ENCODE measurements at regions not wholly inside any gene's neighbourhood (a gene's known extent, or its start where the extent isn't known, plus 50 kb on each side); places are given as distances from the start of the nearest gene placed in this dataset.

DNA sequence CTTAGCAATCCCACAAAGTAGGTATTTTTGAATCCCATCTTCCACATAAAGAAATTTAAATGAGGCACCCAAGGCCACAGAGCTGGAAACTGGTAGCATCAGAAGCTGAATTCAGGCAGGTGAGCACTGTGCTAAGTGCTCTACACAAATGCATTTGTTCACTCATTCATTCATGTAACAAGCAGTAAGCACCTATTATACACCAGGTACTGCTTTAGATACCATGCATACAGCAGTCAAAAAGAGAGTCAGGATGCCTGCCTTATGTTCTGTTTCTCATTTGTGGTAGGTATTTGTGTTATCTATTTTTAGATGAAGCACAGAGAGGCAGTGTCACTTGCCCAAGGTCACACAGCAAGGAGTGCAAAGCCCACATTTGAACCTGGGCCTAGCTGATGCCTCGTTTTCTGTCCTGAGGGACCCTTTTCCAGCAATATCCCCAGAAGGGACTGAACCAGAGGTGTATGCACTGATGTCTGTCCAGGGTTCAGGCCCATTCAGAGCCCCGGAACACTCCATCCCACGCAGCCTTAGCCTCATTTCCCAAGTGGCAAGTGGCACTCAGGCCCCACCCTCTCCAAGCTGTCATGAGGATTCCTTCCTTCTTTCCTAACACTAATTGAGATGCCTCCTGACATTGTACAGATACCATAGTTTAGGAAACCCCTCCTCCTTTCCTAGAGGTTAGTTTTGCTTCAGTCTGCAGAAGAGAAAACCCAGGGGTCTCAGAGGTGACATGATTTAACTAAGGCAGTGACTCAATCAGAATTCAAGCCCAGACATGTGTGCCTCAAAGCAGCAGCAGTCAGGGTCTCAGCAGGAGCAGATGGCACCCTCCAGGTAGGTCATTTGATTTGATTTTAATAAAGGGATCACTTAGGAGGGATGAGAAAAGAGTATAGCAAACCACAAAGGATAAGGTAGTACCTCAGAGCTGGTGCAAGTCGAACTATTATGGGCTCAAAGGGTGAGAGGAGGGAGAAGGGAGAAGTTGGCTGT lies 61.2 kb upstream of the SIRPA start:
- no peak overlapping the region for H3K4me3 ChIP-seq (ENCODE audit: low read length)
- no peaks in the 10 kb centered on the region for H3K36me3 ChIP-seq (ENCODE audit: control insufficient read depth, insufficient read depth, low read length)
- no peaks in the 10 kb centered on the region; the same call in 1 of the 2 replicates for H3K4me1 ChIP-seq (ENCODE audit: control insufficient read depth, insufficient read depth, low read length)
- no CpG with 5 or more reads among the region's 4 CpGs for WGBS (ENCODE audit: insufficient coverage, insufficient read length)
- no peaks in the 10 kb centered on the region; the same call in 1 of the 2 replicates for H3K27me3 ChIP-seq (ENCODE audit: control insufficient read depth, insufficient read depth, low read length)
- H3K27ac ChIP-seq (ENCODE audit: low read length) = no peak overlapping the region
- no peaks in the 10 kb centered on the region for H3K9me3 ChIP-seq (ENCODE audit: control insufficient read depth, insufficient read depth, low read length)
- DNase-seq (ENCODE audit: low read depth, low spot score) = no peak

DNA sequence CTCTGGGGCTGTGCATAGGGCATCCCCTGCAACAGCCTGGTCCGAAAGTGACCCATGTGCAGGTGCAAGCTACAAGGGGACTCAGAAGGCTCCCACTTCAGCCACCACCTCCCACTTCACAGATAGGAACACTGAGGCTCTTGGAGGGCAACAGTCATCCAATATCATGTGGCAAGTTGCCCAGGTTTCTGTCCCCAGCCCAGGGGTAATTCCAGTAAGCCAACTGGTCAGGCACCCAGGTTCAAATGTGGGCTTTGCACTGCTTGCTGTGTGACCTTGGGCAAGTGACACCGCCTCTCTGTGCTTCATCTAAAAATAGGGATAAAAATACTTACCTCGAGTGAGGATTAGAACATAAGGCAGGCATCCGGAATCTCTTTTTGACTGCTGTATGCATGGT lies 62.0 kb upstream of the SIRPA start:
- Histone ChIP-seq H3K9me3 (ENCODE audit: control insufficient read depth, insufficient read depth, low read length) (no peaks in the 10 kb centered on the region), H3K27ac (ENCODE audit: low read length) (no peak overlapping the region), H3K27me3 (ENCODE audit: control insufficient read depth, insufficient read depth, low read length) (no peaks in the 10 kb centered on the region; the same call in 1 of the 2 replicates), H3K36me3 (ENCODE audit: control insufficient read depth, insufficient read depth, low read length) (no peaks in the 10 kb centered on the region), H3K4me1 (ENCODE audit: control insufficient read depth, insufficient read depth, low read length) (no peaks in the 10 kb centered on the region; the same call in 1 of the 2 replicates), H3K4me3 (ENCODE audit: low read length) (no peak overlapping the region)
- DNase-seq (ENCODE audit: low read depth, low spot score) = no peak
- WGBS (ENCODE audit: insufficient coverage, insufficient read length) = no CpG with 5 or more reads among the region's 4 CpGs

DNA sequence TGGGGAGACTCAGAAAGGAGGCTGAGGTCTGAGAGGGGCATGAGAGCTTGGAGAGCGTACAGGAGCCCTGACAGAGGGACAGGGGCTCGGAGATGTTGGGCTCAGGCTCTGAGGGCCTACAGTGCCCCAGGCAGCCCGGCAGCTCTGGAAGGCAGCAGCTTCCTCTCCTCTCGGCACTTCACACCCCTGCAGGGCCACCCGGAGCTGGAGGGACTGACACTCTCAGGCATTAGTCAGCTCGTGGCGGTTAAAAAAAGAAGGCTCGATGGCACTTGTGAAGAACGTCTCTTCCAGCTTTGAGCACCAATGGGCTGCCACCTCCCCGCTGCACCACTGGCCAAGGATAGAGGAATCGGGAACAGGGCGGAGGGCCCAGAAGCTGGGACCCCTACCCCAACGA lies 62.6 kb upstream of the SIRPA start:
- Histone ChIP-seq H3K27me3 (ENCODE audit: control insufficient read depth, insufficient read depth, low read length) (no peaks in the 10 kb centered on the region; the same call in 1 of the 2 replicates), H3K4me1 (ENCODE audit: control insufficient read depth, insufficient read depth, low read length) (no peaks in the 10 kb centered on the region; the same call in 1 of the 2 replicates), H3K4me3 (ENCODE audit: low read length) (no peak overlapping the region), H3K27ac (ENCODE audit: low read length) (no peak overlapping the region), H3K36me3 (ENCODE audit: control insufficient read depth, insufficient read depth, low read length) (no peaks in the 10 kb centered on the region), H3K9me3 (ENCODE audit: control insufficient read depth, insufficient read depth, low read length) (no peaks in the 10 kb centered on the region)
- no peak for DNase-seq (ENCODE audit: low read depth, low spot score)
- no CpG with 5 or more reads among the region's 13 CpGs for WGBS (ENCODE audit: insufficient coverage, insufficient read length)

DNA sequence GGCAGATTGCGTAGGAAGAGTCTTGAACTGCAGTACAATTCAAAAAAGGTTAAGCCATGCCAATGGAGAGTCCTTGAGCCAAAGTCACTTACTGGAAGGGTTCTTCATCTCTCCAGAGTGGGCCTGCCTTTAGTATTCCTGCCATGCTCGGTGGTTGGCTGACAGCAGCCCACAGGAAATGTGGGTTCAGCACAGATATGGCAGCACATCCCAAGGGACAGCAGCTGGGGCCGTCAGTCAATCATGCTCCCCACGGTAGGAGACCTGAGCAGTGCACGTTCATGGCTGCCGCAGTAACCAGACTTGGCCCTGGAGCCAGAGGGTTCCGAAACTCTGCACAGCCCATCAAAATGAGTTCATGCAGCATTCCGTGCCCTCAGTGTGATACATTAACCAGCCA lies 63.6 kb upstream of the SIRPA start:
- Histone ChIP-seq H3K27ac (ENCODE audit: low read length) (no peak overlapping the region), H3K36me3 (ENCODE audit: control insufficient read depth, insufficient read depth, low read length) (no peaks in the 10 kb centered on the region), H3K4me3 (ENCODE audit: low read length) (no peak overlapping the region), H3K27me3 (ENCODE audit: control insufficient read depth, insufficient read depth, low read length) (no peaks in the 10 kb centered on the region; the same call in 1 of the 2 replicates), H3K4me1 (ENCODE audit: control insufficient read depth, insufficient read depth, low read length) (no peaks in the 10 kb centered on the region; the same call in 1 of the 2 replicates), H3K9me3 (ENCODE audit: control insufficient read depth, insufficient read depth, low read length) (no peaks in the 10 kb centered on the region)
- no peak for DNase-seq (ENCODE audit: low read depth, low spot score)
- WGBS (ENCODE audit: insufficient coverage, insufficient read length) = no CpG with 5 or more reads among the region's 8 CpGs

DNA sequence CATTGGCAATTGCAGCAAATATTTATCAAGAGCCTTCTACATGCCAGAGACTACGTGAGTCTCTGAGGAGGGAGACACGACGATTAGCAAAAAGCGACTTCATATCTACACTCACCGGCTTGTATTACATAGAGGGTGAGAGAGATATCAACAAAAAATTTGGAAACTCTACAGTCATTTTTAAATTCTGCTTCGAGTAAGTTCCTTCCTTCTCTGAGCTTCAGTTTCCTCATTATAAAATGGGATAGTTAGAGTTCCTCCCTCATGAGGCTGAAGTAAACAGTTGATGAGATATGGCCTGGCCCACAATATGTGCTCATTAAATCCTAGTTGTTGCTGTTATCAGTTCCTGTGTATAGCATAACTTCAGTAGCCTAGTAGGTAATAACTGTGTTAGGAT lies 64.1 kb upstream of the SIRPA start:
- Histone ChIP-seq H3K9me3 (ENCODE audit: control insufficient read depth, insufficient read depth, low read length) (no peaks in the 10 kb centered on the region), H3K4me1 (ENCODE audit: control insufficient read depth, insufficient read depth, low read length) (no peaks in the 10 kb centered on the region), H3K4me3 (ENCODE audit: low read length) (no peak overlapping the region), H3K27ac (ENCODE audit: low read length) (no peak overlapping the region), H3K36me3 (ENCODE audit: control insufficient read depth, insufficient read depth, low read length) (no peaks in the 10 kb centered on the region), H3K27me3 (ENCODE audit: control insufficient read depth, insufficient read depth, low read length) (no peaks in the 10 kb centered on the region; the same call in 1 of the 2 replicates)
- WGBS (ENCODE audit: insufficient coverage, insufficient read length) = no CpG with 5 or more reads among the region's 6 CpGs
- no peak for DNase-seq (ENCODE audit: low read depth, low spot score)

DNA sequence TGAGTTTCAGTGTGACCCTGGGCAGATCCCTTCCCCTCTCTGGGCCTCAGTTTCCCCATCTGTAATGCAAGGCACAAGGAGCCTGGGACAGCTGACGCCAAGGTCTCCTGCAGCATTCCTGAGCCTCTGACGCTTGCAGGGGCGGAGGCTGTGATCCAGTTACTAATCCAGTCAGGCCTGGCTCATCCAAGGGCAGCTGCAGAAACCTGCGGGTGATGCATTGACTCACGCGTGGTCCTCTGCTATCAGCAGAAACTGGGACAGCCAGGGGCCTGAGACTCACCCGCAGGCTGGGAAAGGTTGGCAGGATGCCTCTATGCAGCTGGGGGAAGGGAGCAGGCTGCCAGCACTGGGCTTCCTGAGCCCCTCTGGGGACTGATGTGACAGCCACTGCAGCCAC lies 65.0 kb upstream of the SIRPA start:
- no peaks in the 10 kb centered on the region for H3K36me3 ChIP-seq (ENCODE audit: control insufficient read depth, insufficient read depth, low read length)
- no peaks in the 10 kb centered on the region for H3K9me3 ChIP-seq (ENCODE audit: control insufficient read depth, insufficient read depth, low read length)
- no peaks in the 10 kb centered on the region for H3K4me1 ChIP-seq (ENCODE audit: control insufficient read depth, insufficient read depth, low read length)
- no CpG with 5 or more reads among the region's 7 CpGs for WGBS (ENCODE audit: insufficient coverage, insufficient read length)
- DNase-seq (ENCODE audit: low read depth, low spot score) = no peak
- no peak overlapping the region for H3K27ac ChIP-seq (ENCODE audit: low read length)
- H3K4me3 ChIP-seq (ENCODE audit: low read length) = no peak overlapping the region
- no peaks in the 10 kb centered on the region; the same call in 1 of the 2 replicates for H3K27me3 ChIP-seq (ENCODE audit: control insufficient read depth, insufficient read depth, low read length)

DNA sequence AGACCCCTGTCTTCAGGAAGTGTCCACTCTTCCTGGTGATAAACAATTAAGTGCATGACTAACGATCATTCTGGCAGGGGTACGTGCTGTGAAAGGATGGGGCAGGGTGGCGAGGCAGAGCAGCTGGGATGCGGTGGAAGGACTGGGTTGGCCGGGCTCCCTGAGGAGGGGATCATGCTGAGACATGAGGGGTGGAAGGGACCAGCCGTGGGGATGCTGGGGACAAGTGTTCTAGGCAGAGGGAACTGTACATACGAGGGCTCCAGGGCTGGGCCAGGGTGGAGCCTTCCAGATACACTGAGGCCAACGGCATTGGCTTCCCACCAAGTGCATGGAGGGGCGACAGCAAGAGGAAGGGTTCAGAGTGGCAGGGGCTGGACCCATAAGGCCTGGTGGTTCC lies 65.7 kb upstream of the SIRPA start:
- Histone ChIP-seq H3K27ac (ENCODE audit: low read length) (no peak overlapping the region), H3K27me3 (ENCODE audit: control insufficient read depth, insufficient read depth, low read length) (no peaks in the 10 kb centered on the region), H3K4me3 (ENCODE audit: low read length) (no peak overlapping the region)

DNA sequence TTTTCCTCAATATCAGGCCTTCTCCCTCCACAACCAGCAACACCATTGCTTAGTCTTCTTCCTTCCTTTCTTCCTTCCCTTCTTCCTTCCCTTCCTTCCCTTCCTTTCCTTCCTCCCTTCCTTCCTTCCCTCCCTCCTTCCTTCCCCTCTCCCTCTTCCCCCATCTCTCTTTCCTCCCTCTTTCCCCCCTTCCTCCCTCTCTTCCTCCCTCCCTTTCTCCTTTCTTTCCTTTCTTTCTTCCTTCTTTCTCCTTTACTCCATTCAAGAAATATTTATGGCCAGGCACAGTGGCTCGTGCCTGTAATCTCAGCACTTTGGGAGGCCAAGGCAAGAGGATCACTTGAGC lies 66.4 kb upstream of the SIRPA start:
- Histone ChIP-seq H3K4me3 (ENCODE audit: low read length) (no peak overlapping the region), H3K4me1 (ENCODE audit: control insufficient read depth, insufficient read depth, low read length) (no peaks in the 10 kb centered on the region), H3K27me3 (ENCODE audit: control insufficient read depth, insufficient read depth, low read length) (no peaks in the 10 kb centered on the region), H3K9me3 (ENCODE audit: control insufficient read depth, insufficient read depth, low read length) (no peaks in the 10 kb centered on the region), H3K36me3 (ENCODE audit: control insufficient read depth, insufficient read depth, low read length) (no peaks in the 10 kb centered on the region), H3K27ac (ENCODE audit: low read length) (no peak overlapping the region)
- WGBS (ENCODE audit: insufficient coverage, insufficient read length) = no CpG with 5 or more reads among the region's 1 CpG
- no peak for DNase-seq (ENCODE audit: low read depth, low spot score)

More for the DNA sequence above, 65.7 kb upstream of the SIRPA start:
- Histone ChIP-seq H3K9me3 (ENCODE audit: control insufficient read depth, insufficient read depth, low read length) (no peaks in the 10 kb centered on the region), H3K36me3 (ENCODE audit: control insufficient read depth, insufficient read depth, low read length) (no peaks in the 10 kb centered on the region), H3K4me1 (ENCODE audit: control insufficient read depth, insufficient read depth, low read length) (no peaks in the 10 kb centered on the region)
- DNase-seq (ENCODE audit: low read depth, low spot score) = no peak
- WGBS (ENCODE audit: insufficient coverage, insufficient read length) = no CpG with 5 or more reads among the region's 9 CpGs

DNA sequence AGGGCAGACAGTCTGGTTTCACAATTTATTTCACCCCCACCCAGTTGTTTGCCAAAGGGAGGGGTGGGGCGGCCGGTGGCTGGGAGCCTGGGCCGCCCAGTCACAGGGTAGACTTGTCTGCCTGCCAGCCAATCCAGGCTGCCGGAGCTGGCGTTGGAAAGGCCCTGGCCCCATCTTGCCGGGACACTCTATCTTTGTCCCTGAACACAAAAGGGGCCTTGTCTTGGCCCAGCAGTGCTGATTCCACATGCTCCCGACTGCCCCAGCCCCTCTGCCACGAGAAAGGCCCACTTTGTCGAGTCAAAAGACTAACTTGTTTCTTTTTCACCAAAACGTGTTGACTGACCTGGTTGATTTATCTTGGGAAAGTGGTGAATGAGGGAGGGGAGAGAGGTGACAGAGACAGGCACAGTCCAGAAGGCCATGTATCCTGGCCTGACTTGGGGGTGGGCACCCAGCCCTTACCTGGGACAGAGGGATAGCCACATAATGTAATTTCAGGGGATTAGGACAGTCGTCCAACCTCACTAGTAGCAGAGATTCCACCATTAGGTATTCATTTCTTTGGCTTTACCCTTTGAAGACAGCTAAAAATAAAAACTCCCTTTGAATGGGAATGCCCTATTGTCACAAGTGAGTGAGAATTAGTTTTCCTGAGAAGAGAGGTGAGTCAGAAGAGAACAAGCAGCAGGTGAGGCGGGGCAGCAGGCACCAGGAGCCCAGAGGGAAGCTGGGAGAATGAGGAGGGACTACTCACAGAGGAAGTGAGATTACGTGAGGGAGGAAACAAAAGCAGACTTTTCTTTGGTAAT lies 67.0 kb upstream of the SIRPA start:
- no peak for DNase-seq (ENCODE audit: low read depth, low spot score)
- H3K9me3 ChIP-seq (ENCODE audit: control insufficient read depth, insufficient read depth, low read length) = no peaks in the 10 kb centered on the region
- H3K36me3 ChIP-seq (ENCODE audit: control insufficient read depth, insufficient read depth, low read length) = no peaks in the 10 kb centered on the region
- H3K27me3 ChIP-seq (ENCODE audit: control insufficient read depth, insufficient read depth, low read length) = no peaks in the 10 kb centered on the region
- H3K27ac ChIP-seq (ENCODE audit: low read length) = no peak overlapping the region
- no peak overlapping the region for H3K4me3 ChIP-seq (ENCODE audit: low read length)
- WGBS (ENCODE audit: insufficient coverage, insufficient read length) = no CpG with 5 or more reads among the region's 13 CpGs
- H3K4me1 ChIP-seq (ENCODE audit: control insufficient read depth, insufficient read depth, low read length) = no peaks in the 10 kb centered on the region

DNA sequence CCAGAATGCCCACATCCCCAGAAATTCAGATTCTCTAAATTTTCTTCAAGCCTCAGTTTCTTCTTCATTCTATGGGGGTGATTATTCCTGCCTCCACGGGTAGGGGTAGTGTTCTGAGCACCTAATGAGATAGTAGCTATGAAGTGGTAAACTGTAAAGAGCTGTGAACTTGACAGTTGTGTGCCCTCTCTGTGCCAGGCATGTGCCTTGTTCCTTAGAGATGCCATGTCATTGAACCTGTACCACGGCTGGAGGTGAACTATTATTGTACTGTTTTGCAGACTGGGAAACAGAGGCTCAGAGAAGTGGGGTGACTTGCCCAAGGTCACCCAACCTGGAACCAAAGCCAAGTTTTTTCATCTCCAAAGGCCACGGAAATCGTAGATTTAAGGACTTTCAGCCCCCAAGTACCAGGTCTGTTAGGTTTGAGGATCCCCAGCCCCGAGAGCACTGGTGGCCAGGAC lies 67.7 kb upstream of the SIRPA start:
- H3K27ac ChIP-seq (ENCODE audit: low read length) = no peak overlapping the region
- no CpG with 5 or more reads among the region's 5 CpGs for WGBS (ENCODE audit: insufficient coverage, insufficient read length)
- H3K4me3 ChIP-seq (ENCODE audit: low read length) = no peak overlapping the region
- no peaks in the 10 kb centered on the region for H3K4me1 ChIP-seq (ENCODE audit: control insufficient read depth, insufficient read depth, low read length)
- DNase-seq (ENCODE audit: low read depth, low spot score) = no peak
- H3K9me3 ChIP-seq (ENCODE audit: control insufficient read depth, insufficient read depth, low read length) = no peaks in the 10 kb centered on the region
- H3K36me3 ChIP-seq (ENCODE audit: control insufficient read depth, insufficient read depth, low read length) = no peaks in the 10 kb centered on the region
- no peaks in the 10 kb centered on the region for H3K27me3 ChIP-seq (ENCODE audit: control insufficient read depth, insufficient read depth, low read length)

Measured in iPS DF 6.9 (cell line).